GM19351 (cell line): ENCODE measurements at regions not wholly inside any gene's neighbourhood (a gene's known extent, or its start where the extent isn't known, plus 50 kb on each side); places are given as distances from the start of the nearest gene placed in this dataset.
"Not testable (repeated sequence)": the region's sequence is repeated elsewhere in the genome, so short reads cannot be mapped to it uniquely, and the experiment has no call there.

ENCODE experiments used
- ATAC-seq: cut with Tn5 transposase; IDR thresholded peaks from one replicate; pipeline ENCODE4 v1.9.1; 2021; ENCODE audit warnings: mild to moderate bottlenecking, moderate library complexity; ENCODE audit not compliant: unreplicated experiment

DNA sequence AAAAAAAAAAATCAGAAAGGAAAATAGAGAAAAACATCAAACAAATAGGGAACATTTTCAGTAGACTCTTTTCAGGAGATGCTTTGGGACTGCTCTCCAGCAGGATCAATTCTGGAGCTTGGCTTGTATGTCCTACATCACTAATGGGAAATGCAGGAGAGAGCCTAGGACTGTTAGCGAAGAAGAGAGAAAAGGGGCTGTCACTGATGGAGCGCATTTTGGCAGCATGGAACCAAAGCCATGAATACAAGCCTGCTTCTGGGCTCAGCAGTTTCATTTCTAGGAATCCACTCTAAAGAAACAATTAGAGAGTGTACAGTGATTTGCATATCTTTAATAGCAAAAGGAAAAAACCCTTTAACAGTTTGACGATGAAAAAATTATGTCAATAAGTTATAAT lies 203.9 kb downstream of the NUFIP1 start:
- ATAC-seq: no peak

DNA sequence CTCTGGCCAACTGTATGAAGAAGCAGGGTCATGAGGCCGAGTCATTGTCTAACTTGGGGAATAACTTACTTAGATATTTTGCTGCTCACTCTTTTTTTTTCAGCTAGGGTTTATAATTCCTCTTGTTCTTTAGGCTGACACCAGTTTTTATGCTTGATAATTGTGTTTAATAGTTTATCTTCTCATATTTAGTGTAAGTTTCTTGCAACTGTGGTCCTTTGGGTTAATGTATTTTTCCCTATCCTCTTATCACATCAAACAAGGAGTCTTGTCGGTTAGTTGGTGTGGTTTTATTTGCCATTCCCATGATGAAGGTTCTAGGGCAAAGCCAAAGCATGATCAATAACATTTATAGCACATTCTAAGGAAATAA lies 204.6 kb downstream of the NUFIP1 start:
- no peak for ATAC-seq

DNA sequence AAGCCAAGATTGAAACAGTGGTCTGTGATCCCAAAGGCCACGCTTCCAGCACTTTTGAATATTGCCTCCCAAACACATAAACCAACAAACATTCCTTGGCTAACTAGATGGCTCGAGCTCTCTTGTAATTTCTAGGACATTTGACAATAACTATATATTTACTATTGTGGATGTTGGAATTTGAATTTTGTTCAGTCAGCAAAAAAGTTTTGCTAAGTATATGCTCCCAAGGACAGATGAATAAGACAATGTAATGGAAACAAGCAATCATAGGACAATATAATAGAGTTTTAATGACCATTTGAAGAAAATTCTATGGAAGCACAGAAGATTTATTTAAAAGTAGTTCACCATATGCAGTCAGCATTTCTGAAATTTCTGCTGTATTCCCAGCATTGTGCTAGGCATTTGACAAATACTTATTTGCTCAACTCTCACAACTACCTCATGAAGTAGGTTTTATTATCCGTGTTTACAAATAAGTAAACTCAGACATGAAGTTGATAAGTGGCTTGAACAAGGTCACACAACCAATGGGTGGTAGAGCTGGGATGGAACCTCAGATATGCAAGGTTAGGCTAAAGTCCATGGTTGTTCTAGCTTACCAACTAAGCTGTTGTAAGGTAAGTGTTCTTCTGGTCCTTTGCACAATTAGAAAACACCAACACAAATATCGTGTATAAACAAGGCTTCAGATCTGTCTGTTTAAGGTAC lies 205.1 kb downstream of the NUFIP1 start:
- no peak for ATAC-seq

DNA sequence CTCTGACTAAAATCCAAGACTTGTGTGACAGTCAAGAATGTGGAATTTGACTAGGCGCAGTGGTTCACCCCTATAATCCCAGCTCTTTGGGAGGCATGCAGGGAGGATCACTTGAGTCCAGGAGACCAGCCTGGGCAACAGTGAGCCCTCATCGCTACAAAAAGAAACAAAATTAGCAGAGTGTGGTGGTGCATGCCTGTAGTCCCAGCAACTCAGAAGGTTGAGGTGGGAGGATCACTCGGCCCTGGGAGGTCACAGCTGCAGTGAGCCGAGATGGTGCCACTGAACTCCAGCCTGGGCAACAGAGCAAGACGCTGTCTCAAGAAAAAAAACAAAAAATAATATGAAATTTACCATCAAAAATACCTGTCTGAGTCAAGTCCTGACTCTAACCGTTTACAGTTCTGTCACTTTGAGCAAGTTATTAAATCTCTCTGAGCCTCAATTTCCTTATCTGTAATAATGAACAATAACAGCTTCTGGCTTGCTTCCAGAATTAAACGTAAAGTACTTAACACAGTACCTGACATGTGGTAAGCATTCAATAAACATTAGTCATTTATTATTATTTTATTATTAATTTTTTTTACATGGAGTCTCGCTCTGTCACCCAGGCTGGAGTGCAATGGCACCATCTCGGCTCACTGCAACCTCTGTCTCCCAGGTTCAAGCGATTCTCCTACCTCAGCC lies 204.6 kb upstream of the TSC22D1 start:
- no peak for ATAC-seq

DNA sequence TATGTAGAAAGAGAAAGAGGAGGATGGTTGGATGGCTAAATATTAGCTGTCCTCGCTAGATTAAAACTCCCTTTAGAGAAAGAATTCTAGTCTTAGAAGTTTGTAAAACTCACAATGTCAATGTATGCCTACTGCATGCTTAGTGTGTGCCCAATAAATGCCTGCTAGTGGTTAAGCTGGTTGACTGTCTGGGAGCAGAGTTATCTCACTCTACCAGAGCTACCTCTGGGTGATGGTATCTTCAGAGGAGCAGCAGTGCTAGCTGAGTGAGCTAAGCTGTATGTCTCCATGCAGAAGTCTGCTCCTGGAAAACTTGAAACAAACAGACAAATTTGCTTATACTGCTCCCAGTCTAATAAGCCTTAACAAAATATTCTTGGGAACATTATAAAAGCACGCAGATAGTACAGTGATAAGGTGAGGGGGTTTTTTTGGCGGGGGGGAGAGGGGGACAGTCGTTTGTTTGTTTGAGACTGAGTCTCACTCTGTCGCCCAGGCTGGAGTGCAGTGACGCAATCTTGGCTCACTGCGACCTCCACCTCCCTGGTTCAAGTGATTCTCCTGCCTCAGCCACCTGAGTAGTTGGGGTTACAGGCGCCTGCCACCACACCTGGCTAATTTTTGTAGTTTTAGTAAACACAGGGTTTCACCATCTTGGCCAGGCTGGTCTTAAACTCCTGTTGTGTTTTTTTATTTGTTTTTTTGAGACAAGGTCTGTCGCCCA lies 202.8 kb upstream of the TSC22D1 start:
- ATAC-seq: no peak

DNA sequence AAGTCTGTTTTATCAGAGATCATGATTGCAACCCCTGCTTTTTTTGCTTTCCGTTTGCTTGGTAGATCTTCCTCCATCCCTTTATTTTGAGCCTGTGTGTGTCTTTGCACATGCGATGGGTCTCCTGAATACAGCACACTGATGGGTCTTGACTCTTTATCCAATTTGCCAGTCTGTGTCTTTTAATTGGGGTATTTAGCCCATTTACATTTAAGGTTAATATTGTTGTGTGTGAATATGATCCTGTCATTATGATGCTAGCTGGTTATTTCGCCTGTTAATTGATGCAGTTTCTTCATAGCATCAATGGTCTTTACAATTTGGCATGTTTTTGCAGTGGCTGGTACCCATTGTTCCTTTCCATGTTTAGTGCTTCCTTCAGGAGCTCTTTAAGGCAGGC lies 199.2 kb upstream of the TSC22D1 start:
- ATAC-seq: not testable (repeated sequence)

DNA sequence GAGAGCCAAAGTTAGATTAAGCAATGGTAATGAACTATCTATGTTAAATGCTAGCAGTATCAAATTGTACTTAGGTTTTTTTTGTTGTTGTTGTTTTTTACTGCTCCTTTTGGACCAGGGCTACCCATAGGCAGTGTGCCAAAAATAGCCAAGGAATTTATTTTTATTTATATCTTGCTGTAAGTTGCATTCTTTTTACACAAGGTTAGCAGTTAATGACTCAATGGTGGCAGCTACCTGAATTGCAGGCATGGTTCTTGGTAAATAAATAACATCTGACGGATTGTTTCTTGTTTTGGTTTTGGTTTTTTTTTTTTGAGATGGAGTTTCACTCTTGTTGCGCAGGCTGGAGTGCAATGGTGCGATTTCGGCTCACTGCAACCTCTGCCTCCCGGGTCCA lies 194.8 kb upstream of the TSC22D1 start:
- no peak for ATAC-seq

DNA sequence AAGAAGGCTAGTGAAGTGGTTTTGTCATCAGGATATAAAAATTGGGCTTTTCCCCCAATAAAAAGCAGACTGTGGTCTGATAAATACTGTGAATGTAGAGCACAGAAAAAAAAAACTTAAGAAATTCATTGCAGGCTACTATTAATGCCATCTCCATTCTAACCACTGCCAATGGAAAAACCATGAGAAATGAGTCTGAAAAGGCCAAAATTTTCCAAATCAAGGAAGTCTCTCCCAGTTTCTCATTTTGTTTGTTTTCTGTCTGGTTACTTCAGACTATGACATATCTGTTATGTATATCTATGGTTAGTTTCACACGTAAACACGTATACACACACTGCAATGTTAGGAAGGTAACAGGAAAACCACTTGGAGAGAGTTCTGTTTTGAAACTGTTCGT lies 193.6 kb upstream of the TSC22D1 start:
- no peak for ATAC-seq

DNA sequence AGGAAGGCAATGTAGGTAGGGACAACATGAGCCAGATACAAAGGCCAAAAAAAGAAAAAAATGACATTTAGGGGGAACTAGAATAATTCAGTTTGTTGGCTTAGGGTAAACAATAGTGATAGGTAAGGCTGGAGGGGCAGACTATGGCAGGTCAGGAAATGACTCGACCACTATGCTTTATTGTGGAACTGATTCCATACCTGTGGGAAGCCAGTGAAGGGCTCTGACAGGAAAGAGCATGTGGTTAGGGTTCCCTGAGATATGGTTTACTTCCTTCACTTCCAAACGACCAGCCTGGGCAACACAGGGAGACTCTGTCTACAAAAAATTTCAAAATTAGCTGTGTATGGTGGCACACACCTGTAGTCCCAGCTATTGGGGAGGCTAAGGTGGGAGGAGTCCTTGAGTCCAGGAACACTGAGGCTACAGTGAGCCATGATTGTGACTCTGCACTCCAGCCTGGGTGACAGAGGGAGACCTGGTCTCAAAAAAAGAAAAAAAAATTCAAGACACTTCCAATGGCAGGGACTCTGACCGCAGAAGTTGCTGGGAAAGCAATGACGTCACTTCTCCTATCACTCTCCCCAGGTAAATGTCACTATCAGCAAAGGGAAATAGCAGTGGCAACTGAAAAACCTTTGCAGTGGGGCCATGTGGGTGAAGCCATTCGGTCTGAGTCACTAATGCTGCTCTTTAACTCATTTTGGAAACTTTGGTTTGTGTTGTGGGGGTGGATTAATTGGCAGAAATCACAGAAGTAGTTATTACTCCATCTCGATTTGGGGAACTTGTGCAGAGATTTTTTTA lies 192.8 kb upstream of the TSC22D1 start:
- peak; percentile 53 for ATAC-seq

DNA sequence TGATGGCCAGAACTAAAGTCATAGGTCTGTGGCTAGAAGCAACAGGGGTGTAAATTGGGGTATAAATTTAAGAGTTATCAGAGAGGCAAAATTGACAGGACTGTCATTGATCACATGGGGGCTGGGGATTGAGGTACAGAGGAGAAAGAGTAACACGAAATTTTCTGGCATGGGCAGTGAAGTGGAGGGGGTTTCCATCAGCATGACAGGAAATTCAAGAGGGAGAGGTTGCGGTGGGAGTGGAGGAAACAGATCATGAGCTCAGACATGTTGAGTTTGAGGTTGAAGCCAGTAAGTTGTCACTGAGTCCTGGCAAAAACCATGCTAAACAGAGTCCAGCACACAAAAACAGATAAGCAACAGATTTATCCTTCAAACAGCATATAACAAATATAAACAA lies 192.1 kb upstream of the TSC22D1 start:
- ATAC-seq: no peak

DNA sequence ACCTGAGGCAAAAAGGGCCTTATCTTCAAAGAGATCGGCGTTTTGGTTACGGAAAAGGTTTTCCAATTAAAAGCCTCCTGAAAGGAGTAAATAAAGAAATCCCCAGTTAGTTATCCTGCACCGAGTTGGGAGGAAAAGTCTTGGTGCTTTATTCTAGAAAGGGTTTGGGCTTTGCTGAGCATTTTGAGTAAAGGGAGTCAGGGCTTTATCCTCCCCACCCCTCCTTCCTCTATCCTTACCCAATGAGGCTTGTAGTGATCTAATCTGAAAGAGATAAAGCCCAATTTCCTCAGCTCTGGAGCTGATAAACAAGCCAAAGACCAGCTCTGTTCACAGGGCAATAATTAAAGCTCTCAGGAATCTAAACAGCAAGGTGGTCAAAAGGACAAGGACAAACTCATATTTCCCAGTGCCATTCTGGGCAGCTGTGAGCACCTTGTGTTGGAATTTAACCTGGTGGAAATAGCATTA lies 188.9 kb upstream of the TSC22D1 start:
- no peak for ATAC-seq

DNA sequence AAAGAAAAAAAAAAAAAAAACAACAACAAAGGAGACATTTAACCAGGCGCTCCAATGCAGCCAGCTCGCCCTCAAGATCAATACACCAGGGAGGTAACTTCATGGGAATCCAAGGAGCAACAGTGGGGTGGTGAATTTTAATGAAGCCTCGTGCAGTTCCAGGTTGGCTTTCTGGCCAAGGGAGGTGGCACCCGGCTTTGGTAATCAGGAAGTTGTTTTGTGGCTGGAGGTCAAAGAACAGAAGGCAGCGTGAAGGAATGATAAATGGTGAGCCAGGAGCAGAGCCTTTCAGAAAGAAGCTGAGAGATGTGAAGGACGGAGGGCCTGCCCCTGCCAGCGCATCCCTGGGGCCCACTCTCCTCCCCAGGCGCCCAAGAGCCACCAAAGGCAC lies 188.2 kb upstream of the TSC22D1 start:
- ATAC-seq: no peak

DNA sequence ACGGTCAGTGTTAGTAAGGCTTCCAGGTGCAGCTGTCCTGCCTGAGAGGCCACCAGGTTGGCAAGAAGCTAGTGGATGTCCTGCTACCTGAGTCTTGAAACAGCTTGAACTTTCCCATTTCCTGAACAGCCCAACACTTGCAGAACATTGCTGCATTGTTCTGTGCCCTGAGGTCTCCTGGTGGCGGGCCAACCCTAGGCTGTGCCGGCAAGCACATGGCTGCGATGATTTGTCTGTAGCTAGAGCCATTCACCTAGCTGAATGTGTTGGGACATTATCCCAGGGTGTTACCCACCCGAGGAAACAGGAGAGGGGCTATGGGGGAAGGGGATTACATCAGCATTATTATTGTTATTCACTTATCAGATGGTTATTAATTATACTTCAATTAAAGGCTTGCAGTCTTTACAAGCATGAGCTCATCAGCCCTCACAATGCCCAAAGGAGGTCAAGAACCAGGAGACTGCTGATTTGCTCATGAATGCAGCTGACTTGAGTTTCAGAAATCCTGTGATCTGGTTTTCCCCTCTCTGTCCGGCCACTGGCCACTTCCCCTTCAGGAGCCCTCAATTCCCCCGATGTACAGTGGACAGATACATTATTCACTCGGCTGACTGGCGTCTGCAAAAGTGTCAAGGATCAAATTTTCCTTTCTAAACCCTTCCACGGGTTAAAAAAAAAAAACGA lies 187.6 kb upstream of the TSC22D1 start:
- ATAC-seq: no peak

DNA sequence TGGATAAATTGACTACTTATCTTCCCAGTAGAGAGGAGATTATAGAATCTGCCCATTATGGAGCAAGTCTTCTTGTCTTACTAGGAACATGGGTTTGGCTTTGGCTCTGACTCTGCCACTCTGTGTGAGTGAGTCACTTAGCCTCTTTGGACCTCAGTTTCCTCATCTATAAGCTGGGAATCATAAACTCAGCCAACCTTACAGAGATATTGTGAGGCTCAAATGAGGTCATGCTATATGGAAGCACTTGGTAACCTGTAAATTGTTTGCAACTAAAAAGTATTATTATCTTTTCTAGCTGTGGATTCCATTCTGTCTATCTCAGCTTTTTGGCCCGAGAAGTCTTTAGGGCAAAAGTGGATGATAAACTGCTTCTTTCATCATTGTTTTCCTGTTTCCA lies 186.8 kb upstream of the TSC22D1 start:
- ATAC-seq: no peak

DNA sequence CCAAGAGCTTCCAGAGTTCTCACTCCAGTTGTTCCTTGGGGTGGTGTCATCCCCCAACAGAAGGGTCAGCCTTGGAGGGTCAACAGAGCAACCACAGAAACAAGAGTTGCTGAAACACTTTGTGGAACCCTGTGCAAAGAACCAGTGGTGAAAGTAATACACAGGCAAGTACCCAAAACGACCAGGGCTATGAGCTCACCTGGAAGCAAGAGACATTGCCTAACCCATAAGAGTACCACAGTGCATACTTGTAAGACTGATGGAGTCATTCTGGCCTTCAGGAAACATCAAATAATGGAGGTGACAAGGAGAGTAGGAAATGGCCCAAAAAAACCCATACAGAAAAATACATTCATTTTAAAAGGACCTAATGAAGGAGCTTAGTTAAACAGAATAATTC lies 184.3 kb upstream of the TSC22D1 start:
- no peak for ATAC-seq

DNA sequence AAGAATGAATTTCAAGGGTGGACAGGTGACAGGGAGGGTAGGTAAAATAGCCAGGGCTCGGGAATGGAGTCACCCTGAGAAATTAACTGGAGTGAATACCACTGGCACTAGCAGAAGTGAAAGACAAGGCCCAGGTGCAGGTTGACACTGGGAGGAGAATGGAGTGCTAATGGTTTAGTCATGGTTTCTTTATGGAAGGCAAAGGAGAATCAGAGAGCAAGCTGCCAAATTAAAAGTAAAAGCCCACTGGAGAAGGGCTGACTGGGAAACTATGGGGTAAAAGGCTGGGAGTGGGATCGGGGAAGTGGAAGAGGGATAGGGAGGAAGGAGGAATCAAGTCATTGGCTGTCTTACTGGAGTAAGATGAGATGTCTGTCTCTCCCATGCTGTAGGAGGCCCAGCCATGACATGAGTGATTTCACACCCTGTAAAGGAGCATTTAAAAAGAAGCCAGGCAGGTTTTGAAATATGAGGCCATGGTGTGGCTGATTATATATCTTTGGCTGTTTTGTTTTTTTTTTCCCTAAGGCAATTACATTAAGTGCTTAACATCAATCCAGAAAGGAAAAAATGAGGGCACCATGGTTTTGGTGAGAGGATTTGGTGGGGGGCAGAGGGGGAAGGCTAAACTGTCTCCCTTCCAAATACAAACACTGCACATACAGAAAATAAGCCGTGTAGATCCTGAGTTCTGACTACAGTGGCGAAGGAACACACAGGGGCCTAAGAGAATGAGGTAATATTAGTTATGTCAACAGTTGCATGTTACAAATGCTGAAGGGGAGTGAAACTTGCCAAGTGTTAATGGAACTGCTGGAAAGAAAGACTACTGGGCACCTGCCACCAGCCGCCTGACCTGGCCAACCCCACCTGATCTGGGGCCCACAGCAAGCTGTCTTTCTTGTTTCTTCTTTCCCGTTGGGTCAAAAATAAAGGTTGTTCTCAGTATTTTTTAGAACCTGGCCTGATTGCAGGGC lies 183.5 kb upstream of the TSC22D1 start:
- no peak for ATAC-seq

DNA sequence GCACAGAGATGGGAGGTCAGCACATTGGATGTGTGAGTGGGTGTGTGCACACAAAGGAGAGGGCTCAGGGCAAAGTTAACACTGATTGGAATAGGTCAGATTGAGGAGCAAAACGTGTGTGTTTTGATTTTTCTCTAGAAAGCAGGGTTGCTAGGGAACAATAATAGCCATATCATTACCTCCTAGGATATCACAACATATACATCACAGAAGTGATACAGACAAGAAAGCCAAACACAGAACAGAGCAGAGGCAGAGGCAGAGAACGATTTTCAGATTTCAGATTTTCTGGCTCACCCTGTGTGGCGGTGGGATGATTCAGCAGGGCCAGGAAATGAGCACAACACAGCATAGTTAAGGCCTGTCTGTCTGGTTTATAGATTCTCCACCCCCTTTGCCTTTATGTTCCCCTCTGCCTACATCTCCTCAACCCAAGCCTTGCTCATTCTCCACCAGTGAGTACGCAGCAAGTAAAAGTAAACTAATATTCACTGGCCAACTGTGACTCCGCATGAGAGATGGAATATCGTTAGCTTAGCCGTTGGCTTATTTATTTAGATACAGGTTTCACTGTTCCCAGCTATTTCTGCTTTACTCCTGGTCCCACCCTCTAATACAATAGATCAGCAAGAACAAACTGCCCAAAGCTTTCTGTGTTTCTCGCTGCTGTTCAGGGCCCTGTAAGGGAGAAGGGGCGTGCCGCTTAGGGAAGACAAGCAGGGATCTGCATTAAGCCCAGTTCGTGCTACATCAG lies 182.7 kb upstream of the TSC22D1 start:
- no peak for ATAC-seq

DNA sequence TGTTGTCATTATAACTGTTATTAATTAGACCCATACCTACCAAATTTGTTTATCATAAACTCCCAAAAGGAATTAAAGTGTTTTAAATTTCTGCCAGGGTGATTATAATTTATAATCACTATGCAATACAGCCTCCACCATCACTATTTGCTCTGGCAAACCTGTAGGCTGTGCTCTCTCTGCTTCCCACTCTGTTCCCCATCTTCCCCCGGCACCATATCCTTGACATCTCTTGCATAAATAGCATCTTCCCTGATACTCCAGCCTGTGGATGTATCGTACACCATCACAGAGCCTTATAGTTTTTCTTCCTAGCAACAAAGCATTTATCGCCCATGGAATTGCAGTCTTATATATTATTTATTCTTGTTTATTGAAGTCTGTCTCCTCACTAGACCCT lies 181.5 kb upstream of the TSC22D1 start:
- ATAC-seq: no peak
